Endodermal cell (in vitro differentiated cells): ENCODE measurements at regions not wholly inside any gene's neighbourhood (a gene's known extent, or its start where the extent isn't known, plus 50 kb on each side); places are given as distances from the start of the nearest gene placed in this dataset.

Experiments
- DNase-seq: peaks from one replicate; pipeline ENCODE4 v3.0.0-alpha.2; 2017
- H3K27ac ChIP-seq: 2 replicates; pipeline ENCODE4 v1.5.1; 2013; ENCODE audit warnings: mild to moderate bottlenecking, low read depth, low read length, moderate library complexity
- H3K27me3 ChIP-seq: 2 replicates; pipeline ENCODE4 v1.6.1; 2013; ENCODE audit warnings: mild to moderate bottlenecking, low read length, moderate library complexity; ENCODE audit not compliant: insufficient read depth, control insufficient read depth, poor library complexity, severe bottlenecking
- H3K36me3 ChIP-seq: 2 replicates; pipeline ENCODE4 v1.7.0; 2013; ENCODE audit warnings: mild to moderate bottlenecking, low read length, moderate library complexity; ENCODE audit not compliant: control insufficient read depth, insufficient read depth
- H3K4me1 ChIP-seq: one replicate; pipeline ENCODE4 v1.7.0; 2013; ENCODE audit warnings: low read length; ENCODE audit not compliant: control insufficient read depth, insufficient read depth
- H3K4me3 ChIP-seq: 2 replicates; pipeline ENCODE4 v1.5.1; 2013; ENCODE audit warnings: mild to moderate bottlenecking, low read length, moderate library complexity
- H3K9ac ChIP-seq: 2 replicates; pipeline ENCODE4 v1.6.1; 2013; ENCODE audit warnings: mild to moderate bottlenecking, low read length, moderate library complexity; ENCODE audit not compliant: poor library complexity, severe bottlenecking; ENCODE audit errors: extremely low read depth
- H3K9me3 ChIP-seq: 2 replicates; pipeline ENCODE4 v1.6.1; 2013; ENCODE audit warnings: mild to moderate bottlenecking, low read length, moderate library complexity; ENCODE audit not compliant: control insufficient read depth
- H3K27ac Mint-ChIP-seq: 2 replicates; pipeline ENCODE4 v1.8.0; 2020; ENCODE audit warnings: mixed read lengths
- H3K27me3 Mint-ChIP-seq: 2 replicates; pipeline ENCODE4 v1.8.0; 2021; ENCODE audit warnings: mild to moderate bottlenecking, mixed read lengths; ENCODE audit not compliant: insufficient read depth
- H3K36me3 Mint-ChIP-seq: 2 replicates; pipeline ENCODE4 v1.8.0; 2020; ENCODE audit warnings: low read depth, mixed read lengths
- H3K4me1 Mint-ChIP-seq: 2 replicates; pipeline ENCODE4 v1.8.0; 2020; ENCODE audit warnings: mixed read lengths
- H3K4me3 Mint-ChIP-seq: 2 replicates; pipeline ENCODE4 v1.8.0; 2020; ENCODE audit warnings: mild to moderate bottlenecking, moderate library complexity, mixed read lengths
- H3K9me3 Mint-ChIP-seq: 2 replicates; pipeline ENCODE4 v1.8.0; 2020; ENCODE audit warnings: mild to moderate bottlenecking, mixed read lengths
- WGBS, 2 experiments: methylation state at CpG; one replicate each; pipeline versions ENCODE4 v1.1.5 to v1.1.7; 2013; ENCODE audit warnings: missing lambda C conversion rate in 2 of 2, mixed read lengths in 1 of 2; ENCODE audit not compliant: insufficient coverage in 1 of 2, insufficient read length in 1 of 2; 5-methylcytosine and 5-hydroxymethylcytosine counted together
- TF ChIP-seq, protein P1 (sequence below): fragments of 200-600 bp; sonication (generic); conservative IDR thresholded peaks from 2 replicates; pipeline ENCODE4 v1.5.0; 2021; ENCODE audit warnings: antibody characterized with exemption, mild to moderate bottlenecking

- Mint-ChIP-seq H3K4me3 (no peak overlapping the region), H3K27ac (no peak overlapping the region), H3K9me3 (no peaks in the 10 kb centered on the region), H3K4me1 (peaks cover 2% of the 10 kb centered on the region), H3K36me3 (no peaks in the 10 kb centered on the region), H3K27me3 (peaks cover 4% of the 10 kb centered on the region)
- Histone ChIP-seq H3K27me3 (no peaks in the 10 kb centered on the region), H3K9ac (no peak overlapping the region), H3K9me3 (no peaks in the 10 kb centered on the region), H3K4me1 (no peaks in the 10 kb centered on the region), H3K36me3 (no peaks in the 10 kb centered on the region), H3K27ac (no peak overlapping the region), H3K4me3 (no peak overlapping the region)
- WGBS, 2 experiments: 92 to 97% methylated on average over 2 of the region's 2 CpGs
- no peak for DNase-seq
- TF ChIP-seq, protein P1, sequence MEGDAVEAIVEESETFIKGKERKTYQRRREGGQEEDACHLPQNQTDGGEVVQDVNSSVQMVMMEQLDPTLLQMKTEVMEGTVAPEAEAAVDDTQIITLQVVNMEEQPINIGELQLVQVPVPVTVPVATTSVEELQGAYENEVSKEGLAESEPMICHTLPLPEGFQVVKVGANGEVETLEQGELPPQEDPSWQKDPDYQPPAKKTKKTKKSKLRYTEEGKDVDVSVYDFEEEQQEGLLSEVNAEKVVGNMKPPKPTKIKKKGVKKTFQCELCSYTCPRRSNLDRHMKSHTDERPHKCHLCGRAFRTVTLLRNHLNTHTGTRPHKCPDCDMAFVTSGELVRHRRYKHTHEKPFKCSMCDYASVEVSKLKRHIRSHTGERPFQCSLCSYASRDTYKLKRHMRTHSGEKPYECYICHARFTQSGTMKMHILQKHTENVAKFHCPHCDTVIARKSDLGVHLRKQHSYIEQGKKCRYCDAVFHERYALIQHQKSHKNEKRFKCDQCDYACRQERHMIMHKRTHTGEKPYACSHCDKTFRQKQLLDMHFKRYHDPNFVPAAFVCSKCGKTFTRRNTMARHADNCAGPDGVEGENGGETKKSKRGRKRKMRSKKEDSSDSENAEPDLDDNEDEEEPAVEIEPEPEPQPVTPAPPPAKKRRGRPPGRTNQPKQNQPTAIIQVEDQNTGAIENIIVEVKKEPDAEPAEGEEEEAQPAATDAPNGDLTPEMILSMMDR: no peak
Measured at GRCh38 chr2:220550995-220551700, 923.7 kb downstream of the SLC4A3 start.

DNA sequence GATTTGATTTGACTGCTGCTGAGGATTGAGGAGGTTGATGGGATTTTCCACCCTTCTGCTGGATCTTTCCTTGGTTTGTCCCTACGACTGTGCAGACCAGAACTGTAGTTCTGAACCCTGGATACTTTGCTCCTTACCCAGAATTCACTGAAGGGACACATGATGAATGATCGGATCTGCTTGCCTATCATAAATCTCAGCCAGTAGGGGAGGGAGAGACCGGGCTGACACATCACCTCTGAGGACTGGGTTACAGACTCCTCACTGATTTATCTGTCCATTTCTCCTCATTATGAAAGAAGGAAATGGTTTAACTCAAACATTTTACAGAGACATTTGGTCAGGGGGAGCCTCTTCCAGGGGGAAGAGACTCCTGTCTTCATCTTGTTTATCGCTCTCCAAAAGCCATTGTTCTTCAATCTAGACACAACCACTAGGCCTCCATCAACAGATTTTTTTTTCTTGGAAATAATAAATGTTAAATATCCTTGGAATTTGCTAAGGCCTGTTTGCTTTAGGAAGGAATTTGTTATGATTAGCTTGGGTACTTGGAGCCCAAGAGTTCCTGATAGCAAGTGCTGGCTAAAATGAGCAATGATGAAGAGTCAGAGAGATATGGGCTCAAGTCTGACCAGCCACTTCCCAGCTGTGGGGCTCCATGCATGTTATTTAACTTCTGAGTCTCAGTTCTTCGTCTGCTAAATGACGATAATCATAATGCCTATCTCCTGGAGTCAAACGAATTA is 925.5 kb downstream of the SLC4A3 start:
- WGBS, 2 experiments: 85 to 86% methylated on average over 6 to 7 of the region's 7 CpGs
- H3K4me1 ChIP-seq: no peaks in the 10 kb centered on the region
- Mint-ChIP-seq H3K27ac (no peak overlapping the region), H3K36me3 (no peaks in the 10 kb centered on the region), H3K4me1 (peaks cover 2% of the 10 kb centered on the region), H3K4me3 (no peak overlapping the region), H3K27me3 (no peaks in the 10 kb centered on the region), H3K9me3 (no peaks in the 10 kb centered on the region)
- H3K27me3 ChIP-seq: no peaks in the 10 kb centered on the region
- H3K4me3 ChIP-seq: no peak overlapping the region
- H3K27ac ChIP-seq: no peak overlapping the region
- TF ChIP-seq, protein P1: no peak
- no peak for DNase-seq
- H3K9me3 ChIP-seq: no peaks in the 10 kb centered on the region
- no peak overlapping the region for H3K9ac ChIP-seq
- H3K36me3 ChIP-seq: no peaks in the 10 kb centered on the region

DNA sequence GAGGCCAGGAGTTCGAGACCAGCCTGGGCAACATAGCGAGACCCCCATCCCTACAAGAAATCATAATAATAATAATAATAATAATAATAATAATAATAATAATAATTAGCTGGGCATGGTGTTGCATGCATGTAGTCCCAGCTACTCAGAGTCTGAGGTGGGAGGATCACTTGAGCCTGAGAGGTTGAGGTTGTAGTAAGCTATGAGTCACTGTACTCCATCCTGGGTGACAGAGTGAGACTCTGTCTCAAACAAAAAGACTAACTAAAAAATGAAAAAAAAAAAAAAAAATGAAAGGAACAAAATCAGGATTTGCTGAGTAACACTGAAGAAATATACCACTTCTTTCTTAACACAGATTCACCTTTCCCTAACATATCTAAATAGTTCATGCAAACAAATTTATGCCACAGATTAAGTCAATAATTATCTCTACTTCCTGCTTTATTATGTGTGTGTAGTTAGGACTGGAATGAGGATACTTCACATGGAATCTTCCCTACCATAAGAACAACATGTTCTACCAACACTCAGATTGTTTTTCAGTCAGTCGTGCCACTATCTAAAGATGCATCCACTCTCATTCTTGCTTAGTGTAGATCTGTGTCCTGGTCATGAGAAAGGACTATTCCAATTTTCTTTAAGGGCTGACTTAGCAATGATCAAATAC is 928.7 kb downstream of the SLC4A3 start:
- H3K4me1 Mint-ChIP-seq: no peaks in the 10 kb centered on the region
- DNase-seq: no peak
- Histone ChIP-seq H3K9me3 (no peaks in the 10 kb centered on the region), H3K27me3 (no peaks in the 10 kb centered on the region), H3K36me3 (no peaks in the 10 kb centered on the region), H3K4me3 (no peak overlapping the region), H3K27ac (no peak overlapping the region), H3K9ac (no peak overlapping the region), H3K4me1 (no peaks in the 10 kb centered on the region)
- TF ChIP-seq, protein P1: no peak
- 86 to 100% methylated on average over 1 of the region's 3 CpGs for WGBS, 2 experiments
- H3K27ac Mint-ChIP-seq: no peak overlapping the region
- no peak overlapping the region for H3K4me3 Mint-ChIP-seq
- H3K27me3 Mint-ChIP-seq: no peaks in the 10 kb centered on the region
- no peaks in the 10 kb centered on the region for H3K9me3 Mint-ChIP-seq
- no peaks in the 10 kb centered on the region for H3K36me3 Mint-ChIP-seq
